ENCODE measurements at regions not wholly inside any gene's neighbourhood (a gene's known extent, or its start where the extent isn't known, plus 50 kb on each side); places are given as distances from the start of the nearest gene placed in this dataset.

DNA sequence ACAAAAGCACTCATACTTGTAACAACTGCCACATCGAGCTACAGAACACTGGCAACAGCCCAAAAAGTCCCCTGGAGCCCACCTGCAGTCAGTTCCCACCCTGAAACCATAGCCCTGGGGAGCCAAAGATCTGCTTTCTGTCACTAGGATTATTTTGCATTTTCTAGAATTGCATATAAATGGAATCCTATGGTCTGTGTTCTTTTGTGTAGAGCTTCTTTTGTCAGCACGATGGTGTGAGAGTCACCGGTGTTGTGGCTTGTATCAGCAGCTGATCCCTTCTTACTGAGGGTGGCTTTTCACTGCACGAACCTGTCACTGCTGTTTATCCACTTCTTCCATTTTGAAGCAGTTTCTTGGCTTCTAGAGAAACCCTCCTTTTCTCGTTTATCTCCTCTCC is 60.1 kb upstream of the PRR23E start:
- H3K4me3 ChIP-seq (ENCODE audit: low read length): no peak overlapping the region
- POLR2A ChIA-PET: no interaction called here
- no peak overlapping the region for H3K27ac Mint-ChIP-seq
- H3K4me1 ChIP-seq (ENCODE audit: control insufficient read depth in 2 of 2, insufficient read depth in 2 of 2, low read length in 2 of 2): no peaks in the 10 kb centered on the region
- DNase-seq: no peak
- no peak for ATAC-seq
- CTCF ChIA-PET: no interaction called here
- no peaks in the 10 kb centered on the region for H3K36me3 Mint-ChIP-seq
- no peak overlapping the region for H3K4me3 Mint-ChIP-seq
- no peaks in the 10 kb centered on the region for H3K9me3 Mint-ChIP-seq
- peaks cover 0 to 4% (median 0%) of the 10 kb centered on the region in 7 donors for H3K4me1 Mint-ChIP-seq
- no peaks in the 10 kb centered on the region for H3K36me3 ChIP-seq (ENCODE audit: control insufficient read depth in 2 of 3, insufficient read depth in 3 of 3, low read length in 3 of 3)
- H3K27me3 ChIP-seq (ENCODE audit: control insufficient read depth in 2 of 2, insufficient read depth in 2 of 2, low read length in 2 of 2): no peaks in the 10 kb centered on the region
- peaks cover 33 to 56% (median 37%) of the 10 kb centered on the region in 5 donors for H3K27me3 Mint-ChIP-seq
- H3K27ac ChIP-seq (ENCODE audit: low read depth, low read length): no peak overlapping the region
- intact Hi-C loops (cut with micrococcal nuclease): no loop called here
- no peaks in the 10 kb centered on the region for H3K9me3 ChIP-seq (ENCODE audit: control insufficient read depth in 2 of 3, low read length in 3 of 3)

DNA sequence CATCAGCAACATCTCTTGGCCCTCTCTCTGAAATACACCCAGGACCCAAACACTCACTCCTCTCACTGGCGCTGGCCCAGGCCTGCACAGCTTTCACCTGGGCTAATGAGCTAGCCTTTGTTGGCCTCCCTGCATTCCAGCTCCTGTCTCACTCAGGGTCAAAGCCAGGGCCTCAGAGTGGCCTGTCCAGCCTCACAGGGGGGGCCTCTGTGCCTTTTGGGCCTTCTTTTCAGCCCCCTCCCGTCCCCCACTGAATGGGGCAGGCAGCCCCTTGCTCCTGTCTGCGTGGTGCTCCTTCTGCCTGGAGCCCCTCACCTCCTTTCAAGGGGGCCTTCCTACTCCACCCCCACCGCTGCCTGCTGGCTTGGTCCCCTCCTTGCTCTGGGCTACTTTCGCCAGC is 59.0 kb upstream of the PRR23E start:
- ATAC-seq (no peak), DNase-seq (no peak)
- H3K36me3 Mint-ChIP-seq: no peaks in the 10 kb centered on the region
- peaks cover 36 to 61% (median 39%) of the 10 kb centered on the region in 5 donors for H3K27me3 Mint-ChIP-seq
- Histone ChIP-seq H3K4me3 (ENCODE audit: low read length) (no peak overlapping the region), H3K9me3 (ENCODE audit: control insufficient read depth in 2 of 3, low read length in 3 of 3) (no peaks in the 10 kb centered on the region), H3K4me1 (ENCODE audit: control insufficient read depth in 2 of 2, insufficient read depth in 2 of 2, low read length in 2 of 2) (no peaks in the 10 kb centered on the region), H3K27me3 (ENCODE audit: control insufficient read depth in 2 of 2, insufficient read depth in 2 of 2, low read length in 2 of 2) (no peaks in the 10 kb centered on the region), H3K36me3 (ENCODE audit: control insufficient read depth in 2 of 3, insufficient read depth in 3 of 3, low read length in 3 of 3) (no peaks in the 10 kb centered on the region), H3K27ac (ENCODE audit: low read depth, low read length) (no peak overlapping the region)
- intact Hi-C loops (cut with micrococcal nuclease): no loop called here
- ChIA-PET POLR2A (no interaction called here), CTCF (no interaction called here)
- H3K4me1 Mint-ChIP-seq: peaks cover 0 to 4% (median 0%) of the 10 kb centered on the region in 7 donors
- H3K4me3 Mint-ChIP-seq: no peak overlapping the region
- H3K9me3 Mint-ChIP-seq: no peaks in the 10 kb centered on the region
- no peak overlapping the region for H3K27ac Mint-ChIP-seq

DNA sequence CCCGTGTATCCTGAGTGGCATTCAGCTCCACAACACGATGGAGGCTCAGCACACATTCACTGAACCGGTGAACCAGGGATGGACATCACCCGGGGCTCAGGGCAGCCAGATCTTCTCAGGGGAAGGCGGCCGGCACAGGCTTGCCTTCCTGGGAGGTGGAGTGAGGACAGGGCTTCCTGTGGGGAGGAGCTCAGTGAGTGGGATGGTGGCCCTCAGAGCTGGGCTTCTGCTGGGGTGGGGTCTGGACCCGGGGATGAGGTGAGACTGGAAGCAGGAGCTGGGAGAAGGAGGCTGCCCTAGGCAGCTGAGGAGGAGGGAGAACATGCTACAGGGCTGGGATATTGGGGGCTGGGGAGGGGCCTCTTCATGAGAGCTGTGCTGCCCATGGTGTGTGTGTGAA is 58.5 kb upstream of the PRR23E start:
- POLR2A ChIA-PET: no interaction called here
- Histone ChIP-seq H3K4me3 (ENCODE audit: low read length) (no peak overlapping the region), H3K27me3 (ENCODE audit: control insufficient read depth in 2 of 2, insufficient read depth in 2 of 2, low read length in 2 of 2) (no peaks in the 10 kb centered on the region), H3K9me3 (ENCODE audit: control insufficient read depth in 2 of 3, low read length in 3 of 3) (no peaks in the 10 kb centered on the region), H3K27ac (ENCODE audit: low read depth, low read length) (no peak overlapping the region), H3K4me1 (ENCODE audit: control insufficient read depth in 2 of 2, insufficient read depth in 2 of 2, low read length in 2 of 2) (no peaks in the 10 kb centered on the region), H3K36me3 (ENCODE audit: control insufficient read depth in 2 of 3, insufficient read depth in 3 of 3, low read length in 3 of 3) (no peaks in the 10 kb centered on the region)
- intact Hi-C loops (cut with micrococcal nuclease): no loop called here
- no peak for ATAC-seq
- Mint-ChIP-seq H3K27me3 (peaks cover 38 to 61% (median 43%) of the 10 kb centered on the region in 5 donors), H3K4me1 (peaks cover 0 to 4% (median 0%) of the 10 kb centered on the region in 7 donors), H3K27ac (no peak overlapping the region), H3K4me3 (no peak overlapping the region), H3K36me3 (no peaks in the 10 kb centered on the region), H3K9me3 (no peaks in the 10 kb centered on the region)
- no peak for DNase-seq
- CTCF ChIA-PET: no interaction called here

DNA sequence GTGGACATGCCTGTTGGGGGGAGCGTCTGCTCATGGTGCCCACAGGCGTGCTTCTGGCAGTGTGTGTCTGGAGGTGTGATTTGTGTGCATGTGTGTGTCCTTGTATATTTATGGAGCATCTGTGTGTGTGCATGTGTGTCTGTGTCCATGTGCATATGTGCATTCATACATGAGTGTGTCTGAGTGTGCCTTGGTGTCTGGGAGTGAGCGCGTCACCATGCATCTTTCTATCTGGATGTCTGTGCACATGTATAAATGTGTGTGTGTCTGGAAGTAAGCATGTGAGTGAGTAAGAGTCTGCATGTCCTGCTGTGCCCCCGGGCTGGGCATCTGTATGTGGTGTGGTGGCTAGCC is 58.1 kb upstream of the PRR23E start:
- Mint-ChIP-seq H3K4me3 (peak overlapping the region in 1 of 10 donors; percentile 10), H3K27me3 (peaks cover 38 to 61% (median 43%) of the 10 kb centered on the region in 5 donors), H3K27ac (no peak overlapping the region), H3K36me3 (no peaks in the 10 kb centered on the region), H3K4me1 (peaks cover 0 to 4% (median 0%) of the 10 kb centered on the region in 7 donors), H3K9me3 (no peaks in the 10 kb centered on the region)
- ChIA-PET CTCF (no interaction called here), POLR2A (no interaction called here)
- Histone ChIP-seq H3K9me3 (ENCODE audit: control insufficient read depth in 2 of 3, low read length in 3 of 3) (no peaks in the 10 kb centered on the region), H3K27ac (ENCODE audit: low read depth, low read length) (no peak overlapping the region), H3K36me3 (ENCODE audit: control insufficient read depth in 2 of 3, insufficient read depth in 3 of 3, low read length in 3 of 3) (no peaks in the 10 kb centered on the region), H3K4me1 (ENCODE audit: control insufficient read depth in 2 of 2, insufficient read depth in 2 of 2, low read length in 2 of 2) (no peaks in the 10 kb centered on the region), H3K27me3 (ENCODE audit: control insufficient read depth in 2 of 2, insufficient read depth in 2 of 2, low read length in 2 of 2) (no peaks in the 10 kb centered on the region), H3K4me3 (ENCODE audit: low read length) (no peak overlapping the region)
- ATAC-seq: no peak
- no peak for DNase-seq
- intact Hi-C loops (cut with micrococcal nuclease): no loop called here

DNA sequence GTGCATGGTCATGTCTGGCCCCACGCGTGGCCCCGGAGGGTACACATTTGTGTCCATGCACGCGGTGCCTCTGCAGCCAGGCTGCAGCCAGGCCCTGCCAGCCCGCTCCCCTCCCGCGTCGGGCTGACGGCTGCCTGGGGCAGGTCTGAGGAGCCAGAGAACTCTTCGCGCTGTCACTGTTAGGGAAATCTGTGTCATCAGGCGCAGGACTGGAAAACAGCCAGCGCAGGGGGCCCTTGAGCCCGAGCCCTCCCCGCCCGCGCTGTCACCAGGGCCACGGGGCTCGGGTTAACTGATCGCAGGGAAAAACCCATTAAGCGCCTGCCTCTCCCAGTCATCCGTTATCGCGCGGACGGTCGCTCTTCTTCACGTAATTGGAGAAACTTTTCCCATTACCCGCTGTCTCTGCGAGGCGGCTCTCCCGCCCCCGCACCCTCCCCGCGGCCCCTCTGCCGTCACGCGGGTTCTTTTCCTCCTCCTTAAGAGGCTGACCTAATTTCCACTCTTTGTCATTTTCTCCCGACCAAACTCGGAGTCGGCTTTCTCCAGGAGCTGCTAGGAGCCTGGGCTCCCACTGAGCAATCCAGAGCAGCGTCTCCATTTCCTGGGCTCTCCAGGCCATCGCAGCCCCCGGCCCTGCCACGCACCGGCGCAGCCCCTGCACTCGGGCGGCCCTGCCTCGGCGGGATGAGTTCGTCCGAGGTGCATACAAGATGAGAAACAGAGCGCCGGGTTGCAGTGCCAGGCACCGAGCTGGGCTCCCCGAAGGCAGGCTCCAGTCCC is 57.5 kb upstream of the PRR23E start:
- intact Hi-C loops (cut with micrococcal nuclease): no loop called here
- Histone ChIP-seq H3K27me3 (ENCODE audit: control insufficient read depth in 2 of 2, insufficient read depth in 2 of 2, low read length in 2 of 2) (no peaks in the 10 kb centered on the region), H3K9me3 (ENCODE audit: control insufficient read depth in 2 of 3, low read length in 3 of 3) (no peaks in the 10 kb centered on the region), H3K4me1 (ENCODE audit: control insufficient read depth in 2 of 2, insufficient read depth in 2 of 2, low read length in 2 of 2) (no peaks in the 10 kb centered on the region), H3K27ac (ENCODE audit: low read depth, low read length) (no peak overlapping the region), H3K36me3 (ENCODE audit: control insufficient read depth in 2 of 3, insufficient read depth in 3 of 3, low read length in 3 of 3) (no peaks in the 10 kb centered on the region), H3K4me3 (ENCODE audit: low read length) (no peak overlapping the region)
- ChIA-PET CTCF (no interaction called here), POLR2A (no interaction called here)
- Mint-ChIP-seq H3K27me3 (peaks cover 36 to 61% (median 43%) of the 10 kb centered on the region in 5 donors), H3K9me3 (no peaks in the 10 kb centered on the region), H3K4me3 (peak overlapping the region in 2 of 10 donors; percentile 10 to 56), H3K4me1 (peaks cover 0 to 4% (median 0%) of the 10 kb centered on the region in 7 donors), H3K36me3 (no peaks in the 10 kb centered on the region), H3K27ac (no peak overlapping the region)
- ATAC-seq (no peak), DNase-seq (no peak)

DNA sequence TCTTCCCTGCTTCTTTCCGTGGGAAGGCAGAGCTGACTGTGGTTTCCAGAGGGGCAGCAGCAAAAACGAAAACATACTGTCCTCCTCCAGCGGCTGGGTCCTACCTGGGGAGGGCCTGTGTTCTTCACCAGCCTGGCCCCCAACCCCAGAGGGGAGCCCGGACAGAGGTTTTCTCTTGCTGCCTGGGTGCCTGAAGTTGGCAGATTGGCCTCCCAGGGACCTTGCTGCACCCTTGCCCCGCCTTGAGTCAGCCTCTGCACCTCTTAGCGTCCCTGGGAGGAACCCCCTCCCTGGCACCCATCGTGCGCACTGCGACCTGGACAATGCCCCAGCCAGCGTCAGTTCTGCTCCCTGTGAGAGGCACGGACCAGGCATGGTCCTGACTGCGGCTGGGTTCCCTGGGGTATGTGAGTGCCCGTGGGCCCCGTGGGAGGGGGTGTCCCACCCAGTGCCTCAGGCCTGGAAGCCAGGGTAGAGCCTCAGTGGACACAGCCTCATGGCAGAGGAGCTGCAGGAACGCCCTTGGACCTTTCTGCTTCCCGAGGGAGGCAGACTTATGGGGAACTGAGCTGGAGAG is 56.8 kb upstream of the PRR23E start:
- peaks cover 36 to 61% (median 43%) of the 10 kb centered on the region in 5 donors for H3K27me3 Mint-ChIP-seq
- intact Hi-C loops (cut with micrococcal nuclease): no loop called here
- no peak overlapping the region for H3K27ac Mint-ChIP-seq

DNA sequence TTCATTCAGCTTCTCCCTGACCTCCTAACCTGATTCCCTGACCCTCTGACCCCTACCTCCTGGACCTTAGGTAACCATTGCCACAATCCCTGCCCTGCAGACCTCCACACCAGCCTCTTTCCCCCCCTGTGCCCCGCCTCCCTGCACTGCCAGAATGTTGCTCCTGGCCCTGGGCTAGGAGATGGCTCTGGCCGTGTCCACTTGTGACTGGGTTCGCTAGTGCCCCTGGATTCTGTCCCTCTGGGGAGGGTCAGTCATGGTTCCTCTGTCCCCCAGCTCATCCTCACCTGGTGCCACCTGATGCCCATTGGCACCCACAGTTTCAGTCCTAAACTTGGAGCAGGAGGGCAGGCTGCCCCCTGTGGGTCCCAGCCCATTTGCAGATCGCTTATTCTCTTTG is 56.2 kb upstream of the PRR23E start:
- ChIA-PET POLR2A (no interaction called here), CTCF (no interaction called here)
- ATAC-seq (no peak), DNase-seq (no peak)
- Histone ChIP-seq H3K27ac (ENCODE audit: low read depth, low read length) (no peak overlapping the region), H3K4me3 (ENCODE audit: low read length) (no peak overlapping the region), H3K27me3 (ENCODE audit: control insufficient read depth in 2 of 2, insufficient read depth in 2 of 2, low read length in 2 of 2) (no peaks in the 10 kb centered on the region), H3K36me3 (ENCODE audit: control insufficient read depth in 2 of 3, insufficient read depth in 3 of 3, low read length in 3 of 3) (no peaks in the 10 kb centered on the region), H3K4me1 (ENCODE audit: control insufficient read depth in 2 of 2, insufficient read depth in 2 of 2, low read length in 2 of 2) (no peaks in the 10 kb centered on the region), H3K9me3 (ENCODE audit: control insufficient read depth in 2 of 3, low read length in 3 of 3) (no peaks in the 10 kb centered on the region)
- no peaks in the 10 kb centered on the region for H3K36me3 Mint-ChIP-seq
- peak overlapping the region in 1 of 10 donors; percentile 30 for H3K4me3 Mint-ChIP-seq
- intact Hi-C loops (cut with micrococcal nuclease): no loop called here
- no peak overlapping the region for H3K27ac Mint-ChIP-seq
- peaks cover 0 to 4% (median 0%) of the 10 kb centered on the region in 7 donors for H3K4me1 Mint-ChIP-seq
- H3K9me3 Mint-ChIP-seq: no peaks in the 10 kb centered on the region
- peaks cover 36 to 55% (median 43%) of the 10 kb centered on the region in 5 donors for H3K27me3 Mint-ChIP-seq

More for the DNA sequence above, 56.8 kb upstream of the PRR23E start:
- ChIA-PET CTCF (no interaction called here), POLR2A (no interaction called here)
- no peak overlapping the region for H3K27ac ChIP-seq (ENCODE audit: low read depth, low read length)
- Mint-ChIP-seq H3K36me3 (no peaks in the 10 kb centered on the region), H3K9me3 (no peaks in the 10 kb centered on the region), H3K4me1 (peaks cover 0 to 4% (median 0%) of the 10 kb centered on the region in 7 donors), H3K4me3 (peak overlapping the region in 2 of 10 donors; percentile 30 to 60)
- ATAC-seq (no peak), DNase-seq (no peak)
- no peaks in the 10 kb centered on the region for H3K4me1 ChIP-seq (ENCODE audit: control insufficient read depth in 2 of 2, insufficient read depth in 2 of 2, low read length in 2 of 2)
- no peaks in the 10 kb centered on the region for H3K36me3 ChIP-seq (ENCODE audit: control insufficient read depth in 2 of 3, insufficient read depth in 3 of 3, low read length in 3 of 3)
- H3K9me3 ChIP-seq (ENCODE audit: control insufficient read depth in 2 of 3, low read length in 3 of 3): no peaks in the 10 kb centered on the region
- no peak overlapping the region for H3K4me3 ChIP-seq (ENCODE audit: low read length)
- H3K27me3 ChIP-seq (ENCODE audit: control insufficient read depth in 2 of 2, insufficient read depth in 2 of 2, low read length in 2 of 2): no peaks in the 10 kb centered on the region
